Activated T-helper 1 cell treated with anti-CD3 and anti-CD28 coated beads, Interleukin-12 subunit alpha, Interleukin-12 subunit beta, Interleukin-2, Interleukin-4 antibody, amounts not matched to agents 30 ng/mL and 10 ng/mL and 1 ng/mL, durations not matched to agents 14 hours and 24 hours and 36 hours (primary cell): ENCODE measurements at regions not wholly inside any gene's neighbourhood (a gene's known extent, or its start where the extent isn't known, plus 50 kb on each side); places are given as distances from the start of the nearest gene placed in this dataset.

ENCODE experiments used
- DNase-seq: peaks from one replicate; pipeline ENCODE4 v3.0.0; 2021; ENCODE audit warnings: low spot score
- H3K27ac Mint-ChIP-seq: one replicate; pipeline ENCODE4 v1.8.0; 2021; ENCODE audit warnings: mild to moderate bottlenecking, mixed read lengths
- H3K27me3 Mint-ChIP-seq: one replicate; pipeline ENCODE4 v1.8.0; 2022; ENCODE audit warnings: mild to moderate bottlenecking, moderate library complexity, mixed read lengths; ENCODE audit not compliant: insufficient read depth
- H3K36me3 Mint-ChIP-seq: one replicate; pipeline ENCODE4 v1.8.0; 2021; ENCODE audit warnings: low read depth, mixed read lengths
- H3K4me1 Mint-ChIP-seq: one replicate; pipeline ENCODE4 v1.8.0; 2021; ENCODE audit warnings: low read depth, mixed read lengths
- H3K4me3 Mint-ChIP-seq: one replicate; pipeline ENCODE4 v1.8.0; 2021; ENCODE audit warnings: mild to moderate bottlenecking, moderate library complexity, mixed read lengths
- H3K9me3 Mint-ChIP-seq: one replicate; pipeline ENCODE4 v1.8.0; 2021; ENCODE audit warnings: mixed read lengths
- intact Hi-C: fragments of 100-400 bp; cut with micrococcal nuclease; formaldehyde crosslinking; loops from one replicate; pipeline ENCODE4 v1.15.1; 2024

GRCh38 chr2:196410008-196410407, 229.5 kb upstream of the CCDC150 start:
- no peak for DNase-seq
- Mint-ChIP-seq H3K4me1 (peaks cover 2% of the 10 kb centered on the region), H3K27me3 (peaks cover 4% of the 10 kb centered on the region), H3K27ac (no peak overlapping the region), H3K36me3 (no peaks in the 10 kb centered on the region), H3K9me3 (no peaks in the 10 kb centered on the region), H3K4me3 (no peak overlapping the region)
- intact Hi-C loops, result no loop called here

- intact Hi-C loops, result no loop called here
- Mint-ChIP-seq H3K36me3 (no peaks in the 10 kb centered on the region), H3K27ac (no peak overlapping the region), H3K4me1 (peaks cover 8% of the 10 kb centered on the region), H3K9me3 (no peaks in the 10 kb centered on the region), H3K27me3 (peaks cover 3% of the 10 kb centered on the region), H3K4me3 (no peak overlapping the region)
- DNase-seq, result no peak
Observed at GRCh38 chr2:196413821-196414274, 225.7 kb upstream of the CCDC150 start.

DNA sequence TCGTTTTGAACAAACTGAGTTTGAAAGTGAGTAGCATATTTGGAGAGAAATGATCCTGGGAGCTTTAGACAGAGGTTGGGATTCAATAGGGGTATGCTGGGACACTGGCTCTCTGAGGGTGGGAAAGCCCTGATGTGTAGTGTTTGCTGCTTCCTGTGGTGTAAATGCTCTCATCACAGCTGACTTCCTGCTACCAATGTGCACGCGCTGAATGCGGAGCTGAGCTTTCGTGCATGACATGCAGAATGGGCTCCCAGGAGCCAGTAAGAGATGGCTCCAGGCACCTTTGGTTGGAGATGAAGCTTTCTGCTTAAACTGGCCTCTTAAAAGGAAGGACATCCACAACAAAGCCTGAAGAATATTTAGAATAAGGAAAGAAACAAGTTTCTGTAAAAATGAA, 224.1 kb upstream of the CCDC150 start:
- intact Hi-C loops, result no loop called here
- Mint-ChIP-seq H3K9me3 (no peaks in the 10 kb centered on the region), H3K36me3 (no peaks in the 10 kb centered on the region), H3K4me3 (peak overlapping the region; percentile 32), H3K27me3 (peaks cover 4% of the 10 kb centered on the region), H3K27ac (no peak overlapping the region), H3K4me1 (peaks cover 8% of the 10 kb centered on the region)
- DNase-seq, result no peak

GRCh38 chr2:196420143-196420542, 219.4 kb upstream of the CCDC150 start:
- DNase-seq, result no peak
- H3K9me3 Mint-ChIP-seq, result no peaks in the 10 kb centered on the region
- no peak overlapping the region for H3K27ac Mint-ChIP-seq
- H3K4me1 Mint-ChIP-seq, result peaks cover 5% of the 10 kb centered on the region
- no peaks in the 10 kb centered on the region for H3K36me3 Mint-ChIP-seq
- intact Hi-C loops, result no loop called here
- H3K27me3 Mint-ChIP-seq, result peaks cover 13% of the 10 kb centered on the region
- no peak overlapping the region for H3K4me3 Mint-ChIP-seq

DNA sequence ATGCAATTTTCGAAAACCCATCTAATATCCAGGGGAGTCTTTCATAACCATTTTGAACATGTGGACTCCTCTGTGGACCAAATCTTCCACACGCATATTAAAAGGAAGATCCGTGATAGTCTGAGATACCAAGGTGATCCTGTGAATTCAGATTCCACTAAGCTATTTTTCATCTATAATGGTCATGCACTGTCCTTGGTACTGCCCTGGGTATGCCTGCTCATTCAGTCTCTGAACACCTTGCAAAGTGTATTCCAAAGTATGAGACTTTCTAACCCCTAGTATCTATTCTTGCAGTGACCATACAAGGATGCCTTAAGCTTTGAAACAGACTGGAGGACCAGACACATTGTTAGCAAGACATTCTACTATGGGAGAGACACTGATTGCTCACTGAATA, 217.6 kb upstream of the CCDC150 start:
- no peaks in the 10 kb centered on the region for H3K4me1 Mint-ChIP-seq
- H3K4me3 Mint-ChIP-seq, result no peak overlapping the region
- H3K27ac Mint-ChIP-seq, result no peak overlapping the region
- DNase-seq, result no peak
- intact Hi-C loops, result no loop called here
- no peaks in the 10 kb centered on the region for H3K36me3 Mint-ChIP-seq
- H3K27me3 Mint-ChIP-seq, result peaks cover 13% of the 10 kb centered on the region
- H3K9me3 Mint-ChIP-seq, result no peaks in the 10 kb centered on the region

- Mint-ChIP-seq H3K9me3 (no peaks in the 10 kb centered on the region), H3K27me3 (peaks cover 13% of the 10 kb centered on the region), H3K36me3 (no peaks in the 10 kb centered on the region), H3K27ac (no peak overlapping the region), H3K4me3 (no peak overlapping the region), H3K4me1 (no peaks in the 10 kb centered on the region)
- intact Hi-C loops, result no loop called here
- DNase-seq, result no peak
Observed at GRCh38 chr2:196422361-196422760, 217.2 kb upstream of the CCDC150 start.

DNA sequence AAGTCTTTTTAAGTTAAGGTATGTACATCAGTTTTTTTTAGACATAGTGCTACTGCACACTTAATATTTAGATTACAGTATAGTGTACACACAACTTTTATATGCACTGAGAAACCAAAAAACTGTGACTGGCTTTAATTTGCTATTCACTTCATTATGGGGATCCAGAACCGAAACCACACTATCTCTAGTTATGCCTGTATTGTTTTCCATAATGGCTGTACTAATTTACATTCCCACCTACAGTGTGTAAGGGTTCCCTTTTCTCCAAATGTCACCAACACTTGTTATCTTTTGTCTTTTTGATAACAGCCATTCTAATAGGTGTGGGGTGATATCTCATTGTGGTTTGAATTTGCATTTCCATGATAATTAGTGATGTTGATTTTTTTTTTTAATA, 213.4 kb upstream of the CCDC150 start:
- no peaks in the 10 kb centered on the region for H3K36me3 Mint-ChIP-seq
- H3K4me1 Mint-ChIP-seq, result peaks cover 8% of the 10 kb centered on the region
- intact Hi-C loops, result no loop called here
- peaks cover 6% of the 10 kb centered on the region for H3K27me3 Mint-ChIP-seq
- H3K9me3 Mint-ChIP-seq, result no peaks in the 10 kb centered on the region
- DNase-seq, result no peak
- H3K27ac Mint-ChIP-seq, result no peak overlapping the region
- no peak overlapping the region for H3K4me3 Mint-ChIP-seq

GRCh38 chr2:196427986-196428634, 211.4 kb upstream of the CCDC150 start:
- Mint-ChIP-seq H3K27me3 (peaks cover 6% of the 10 kb centered on the region), H3K4me1 (peaks cover 8% of the 10 kb centered on the region), H3K4me3 (no peak overlapping the region), H3K9me3 (no peaks in the 10 kb centered on the region), H3K27ac (no peak overlapping the region), H3K36me3 (no peaks in the 10 kb centered on the region)
- intact Hi-C loops, result no loop called here
- DNase-seq, result no peak

GRCh38 chr2:196431076-196431475, 208.4 kb upstream of the CCDC150 start:
- Mint-ChIP-seq H3K27ac (no peak overlapping the region), H3K36me3 (no peaks in the 10 kb centered on the region), H3K4me1 (peaks cover 8% of the 10 kb centered on the region), H3K9me3 (no peaks in the 10 kb centered on the region), H3K27me3 (peaks cover 9% of the 10 kb centered on the region), H3K4me3 (no peak overlapping the region)
- DNase-seq, result no peak
- intact Hi-C loops, result no loop called here

- intact Hi-C loops, result no loop called here
- no peaks in the 10 kb centered on the region for H3K9me3 Mint-ChIP-seq
- H3K36me3 Mint-ChIP-seq, result no peaks in the 10 kb centered on the region
- peaks cover 9% of the 10 kb centered on the region for H3K27me3 Mint-ChIP-seq
- DNase-seq, result no peak
- H3K4me3 Mint-ChIP-seq, result no peak overlapping the region
- peaks cover 8% of the 10 kb centered on the region for H3K4me1 Mint-ChIP-seq
- no peak overlapping the region for H3K27ac Mint-ChIP-seq
Observed at GRCh38 chr2:196431957-196432356, 207.6 kb upstream of the CCDC150 start.

DNA sequence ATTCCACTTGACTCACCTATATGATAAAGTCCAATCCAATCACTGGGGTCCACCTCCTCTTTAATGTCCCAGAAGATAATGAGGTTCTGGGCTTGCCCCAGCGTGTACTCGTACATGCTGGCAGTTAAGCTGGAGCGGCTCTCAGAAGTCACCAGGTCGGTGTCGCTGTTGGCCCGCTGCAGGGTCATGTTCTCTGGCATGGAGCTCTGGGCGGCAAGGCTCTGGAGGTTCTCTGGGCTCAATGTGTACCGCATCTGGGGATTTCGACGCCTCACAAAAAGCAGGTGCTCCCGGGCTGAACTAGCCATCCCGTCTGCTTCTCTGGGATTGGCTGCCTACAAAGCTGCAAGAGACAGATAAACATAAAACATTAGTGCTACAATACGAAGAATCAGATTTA, 206.4 kb upstream of the CCDC150 start:
- Mint-ChIP-seq H3K27me3 (peaks cover 12% of the 10 kb centered on the region), H3K27ac (no peak overlapping the region), H3K36me3 (no peaks in the 10 kb centered on the region), H3K4me1 (peaks cover 5% of the 10 kb centered on the region), H3K4me3 (no peak overlapping the region), H3K9me3 (no peaks in the 10 kb centered on the region)
- DNase-seq, result no peak
- intact Hi-C loops, result no loop called here

DNA sequence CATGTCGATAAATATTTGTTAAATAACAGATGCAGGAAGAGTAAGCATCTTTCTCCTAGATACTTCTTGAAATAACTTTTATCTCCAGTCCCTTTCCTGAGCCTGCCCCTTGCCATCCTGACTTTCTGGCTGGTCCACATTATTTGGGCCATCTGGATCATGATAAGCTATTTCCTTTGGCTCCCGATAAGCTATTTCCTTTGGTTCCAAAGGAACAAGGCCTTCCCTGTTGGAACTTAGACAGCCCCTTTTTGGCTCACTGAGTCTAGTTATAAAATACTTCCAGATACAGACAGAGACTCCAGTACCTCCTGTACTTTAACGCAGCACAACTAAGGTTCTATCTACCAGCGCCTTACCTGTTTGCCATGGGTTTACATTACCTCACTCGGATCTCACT, 205.3 kb upstream of the CCDC150 start:
- intact Hi-C loops, result no loop called here
- no peak overlapping the region for H3K4me3 Mint-ChIP-seq
- no peak overlapping the region for H3K27ac Mint-ChIP-seq
- H3K27me3 Mint-ChIP-seq, result peaks cover 17% of the 10 kb centered on the region
- no peaks in the 10 kb centered on the region for H3K36me3 Mint-ChIP-seq
- H3K4me1 Mint-ChIP-seq, result no peaks in the 10 kb centered on the region
- no peak for DNase-seq
- no peaks in the 10 kb centered on the region for H3K9me3 Mint-ChIP-seq

DNA sequence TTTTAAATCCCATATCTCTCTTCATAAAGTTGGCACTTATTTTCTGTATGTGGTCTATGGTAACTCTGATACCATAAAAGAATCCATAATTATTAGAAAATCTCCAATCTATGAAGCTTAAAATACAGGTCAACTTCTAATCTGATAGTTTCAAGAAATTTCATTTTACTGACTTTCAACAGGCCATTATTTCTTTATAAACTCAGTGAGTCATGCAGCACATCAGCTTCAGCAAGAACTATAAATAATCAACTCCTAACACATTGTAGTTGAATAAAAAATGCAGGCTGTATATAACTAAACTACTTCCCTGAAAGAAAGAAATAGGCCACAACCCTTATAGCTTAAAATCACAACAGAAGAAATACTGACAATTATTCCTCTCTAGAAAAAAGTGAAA, 204.3 kb upstream of the CCDC150 start:
- no peak for DNase-seq
- H3K4me1 Mint-ChIP-seq, result no peaks in the 10 kb centered on the region
- H3K4me3 Mint-ChIP-seq, result no peak overlapping the region
- intact Hi-C loops, result no loop called here
- H3K36me3 Mint-ChIP-seq, result no peaks in the 10 kb centered on the region
- peaks cover 25% of the 10 kb centered on the region for H3K27me3 Mint-ChIP-seq
- H3K9me3 Mint-ChIP-seq, result no peaks in the 10 kb centered on the region
- H3K27ac Mint-ChIP-seq, result no peak overlapping the region

GRCh38 chr2:196437626-196438025, 201.9 kb upstream of the CCDC150 start:
- H3K36me3 Mint-ChIP-seq, result no peaks in the 10 kb centered on the region
- H3K27ac Mint-ChIP-seq, result no peak overlapping the region
- no peak overlapping the region for H3K4me3 Mint-ChIP-seq
- no peaks in the 10 kb centered on the region for H3K4me1 Mint-ChIP-seq
- H3K27me3 Mint-ChIP-seq, result peaks cover 21% of the 10 kb centered on the region
- intact Hi-C loops, result no loop called here
- no peak for DNase-seq
- H3K9me3 Mint-ChIP-seq, result no peaks in the 10 kb centered on the region
